HG02981 (cell line): ENCODE measurements at regions not wholly inside any gene's neighbourhood (a gene's known extent, or its start where the extent isn't known, plus 50 kb on each side); places are given as distances from the start of the nearest gene placed in this dataset.

Experiments used
- ATAC-seq: cut with Tn5 transposase; IDR thresholded peaks from one replicate; pipeline ENCODE4 v1.9.1; 2021; ENCODE audit warnings: mild to moderate bottlenecking, moderate library complexity; ENCODE audit not compliant: unreplicated experiment

GRCh38 chr5:155290937-155291336 is 277.4 kb downstream of the KIF4B start:
- ATAC-seq, result no peak

- ATAC-seq, result no peak
Measured at GRCh38 chr5:155293605-155294178, 280.1 kb downstream of the KIF4B start.

GRCh38 chr5:155295111-155295510 is 281.6 kb downstream of the KIF4B start:
- ATAC-seq, result no peak

- no peak for ATAC-seq
Measured at GRCh38 chr5:155299386-155300005, 285.9 kb downstream of the KIF4B start.

GRCh38 chr5:155303120-155303519 is 289.6 kb downstream of the KIF4B start:
- no peak for ATAC-seq

- ATAC-seq, result no peak
Measured at GRCh38 chr5:155307229-155307628, 293.7 kb downstream of the KIF4B start.

GRCh38 chr5:155308289-155308688 is 294.7 kb downstream of the KIF4B start:
- ATAC-seq, result no peak

- ATAC-seq, result no peak
Measured at GRCh38 chr5:155309021-155309746, 295.6 kb downstream of the KIF4B start.

GRCh38 chr5:155311721-155312120 is 298.2 kb downstream of the KIF4B start:
- no peak for ATAC-seq

- ATAC-seq, result no peak
Measured at GRCh38 chr5:155313518-155313917, 300.0 kb downstream of the KIF4B start.

- no peak for ATAC-seq
Measured at GRCh38 chr5:155316070-155316714, 302.6 kb downstream of the KIF4B start.

GRCh38 chr5:155332618-155333017 is 319.1 kb downstream of the KIF4B start:
- ATAC-seq, result peak; percentile 70

- ATAC-seq, result no peak
Measured at GRCh38 chr5:155342956-155343355, 329.4 kb downstream of the KIF4B start.

- no peak for ATAC-seq
Measured at GRCh38 chr5:155343468-155343867, 329.9 kb downstream of the KIF4B start.

GRCh38 chr5:155353231-155353630 is 339.7 kb downstream of the KIF4B start:
- ATAC-seq, result no peak

- ATAC-seq, result no peak
Measured at GRCh38 chr5:155366096-155366495, 352.5 kb downstream of the KIF4B start.

GRCh38 chr5:155367841-155368240 is 354.3 kb downstream of the KIF4B start:
- no peak for ATAC-seq

GRCh38 chr5:155368490-155368889 is 354.9 kb downstream of the KIF4B start:
- ATAC-seq, result no peak

- no peak for ATAC-seq
Measured at GRCh38 chr5:155380480-155380879, 366.9 kb downstream of the KIF4B start.

- ATAC-seq, result no peak
Measured at GRCh38 chr5:155381654-155382053, 368.1 kb downstream of the KIF4B start.

GRCh38 chr5:155389498-155389897 is 375.9 kb downstream of the KIF4B start:
- ATAC-seq, result no peak

GRCh38 chr5:155394727-155395126 is 381.2 kb downstream of the KIF4B start:
- no peak for ATAC-seq
